B cell (primary cell): ENCODE measurements at regions not wholly inside any gene's neighbourhood (a gene's known extent, or its start where the extent isn't known, plus 50 kb on each side); places are given as distances from the start of the nearest gene placed in this dataset.
"Not testable (repeated sequence)": the region's sequence is repeated elsewhere in the genome, so short reads cannot be mapped to it uniquely, and the experiment has no call there.

Source experiments
- CTCF ChIP-seq: fragments of 200-600 bp; IDR thresholded peaks from one replicate; pipeline ENCODE4 v1.8.0; 2022; ENCODE audit warnings: antibody characterized with exemption, mild to moderate bottlenecking
- EZH2 ChIP-seq: IDR thresholded peaks from 2 replicates; pipeline ENCODE4 v1.6.1; 2012; ENCODE audit warnings: borderline replicate concordance, low read depth, mild to moderate bottlenecking, moderate library complexity, low read length; ENCODE audit not compliant: insufficient read depth, poor library complexity, severe bottlenecking

GRCh38 chr12:124467549-124467948 lies 99.9 kb downstream of the NCOR2 start:
- not testable (repeated sequence) for TF ChIP-seq CTCF, EZH2
